Esophagus squamous epithelium (tissue), 4 donors: ENCODE measurements at regions not wholly inside any gene's neighbourhood (a gene's known extent, or its start where the extent isn't known, plus 50 kb on each side); places are given as distances from the start of the nearest gene placed in this dataset.

ENCODE experiments used
- POLR2A ChIP-seq, 4 donors: fragments of 450-650 bp; IDR thresholded peaks; one replicate each; pipeline ENCODE4 v1.6.1; 2017; ENCODE audit warnings: antibody characterized with exemption in 4 of 4, mild to moderate bottlenecking in 4 of 4, moderate library complexity in 3 of 4
- TF ChIP-seq, protein P1 (sequence below), 6 experiments: fragments of 450-650 bp in 4 of 6; fragments of 200-600 bp in 2 of 6; sonication (generic) in 2 of 6; IDR thresholded peaks; one replicate each; pipeline ENCODE4 v1.5.1; 2016 to 2019; ENCODE audit warnings: antibody characterized with exemption in 6 of 6, mild to moderate bottlenecking in 4 of 6, moderate library complexity in 4 of 6

DNA sequence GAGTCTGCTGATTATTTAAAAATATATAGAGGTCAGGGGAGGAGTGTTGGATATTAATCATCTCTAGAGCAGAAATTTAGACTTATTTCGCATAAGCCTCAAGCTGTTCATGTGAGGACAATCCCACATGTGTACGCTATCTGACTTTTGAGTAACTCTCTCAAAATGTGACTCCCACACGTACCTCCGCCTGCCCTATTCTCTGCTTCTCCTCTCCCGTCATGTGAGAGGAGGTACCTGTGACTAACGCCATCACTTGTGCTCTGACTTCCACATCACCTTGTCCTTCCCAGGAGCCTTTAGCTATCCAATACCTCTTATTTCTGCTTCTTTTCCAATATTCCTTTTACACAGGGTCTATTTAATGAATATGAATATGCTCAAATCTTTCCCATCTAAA, 119.3 kb upstream of the CALCR start:
- no peak for TF ChIP-seq POLR2A (IDR thresholded peaks at IDR 0.05)
- TF ChIP-seq, protein P1, sequence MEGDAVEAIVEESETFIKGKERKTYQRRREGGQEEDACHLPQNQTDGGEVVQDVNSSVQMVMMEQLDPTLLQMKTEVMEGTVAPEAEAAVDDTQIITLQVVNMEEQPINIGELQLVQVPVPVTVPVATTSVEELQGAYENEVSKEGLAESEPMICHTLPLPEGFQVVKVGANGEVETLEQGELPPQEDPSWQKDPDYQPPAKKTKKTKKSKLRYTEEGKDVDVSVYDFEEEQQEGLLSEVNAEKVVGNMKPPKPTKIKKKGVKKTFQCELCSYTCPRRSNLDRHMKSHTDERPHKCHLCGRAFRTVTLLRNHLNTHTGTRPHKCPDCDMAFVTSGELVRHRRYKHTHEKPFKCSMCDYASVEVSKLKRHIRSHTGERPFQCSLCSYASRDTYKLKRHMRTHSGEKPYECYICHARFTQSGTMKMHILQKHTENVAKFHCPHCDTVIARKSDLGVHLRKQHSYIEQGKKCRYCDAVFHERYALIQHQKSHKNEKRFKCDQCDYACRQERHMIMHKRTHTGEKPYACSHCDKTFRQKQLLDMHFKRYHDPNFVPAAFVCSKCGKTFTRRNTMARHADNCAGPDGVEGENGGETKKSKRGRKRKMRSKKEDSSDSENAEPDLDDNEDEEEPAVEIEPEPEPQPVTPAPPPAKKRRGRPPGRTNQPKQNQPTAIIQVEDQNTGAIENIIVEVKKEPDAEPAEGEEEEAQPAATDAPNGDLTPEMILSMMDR (IDR thresholded peaks at IDR 0.05) = no peak
